PC-9 (cell line): ENCODE measurements at regions not wholly inside any gene's neighbourhood (a gene's known extent, or its start where the extent isn't known, plus 50 kb on each side); places are given as distances from the start of the nearest gene placed in this dataset.

Experiments used
- CTCF ChIP-seq: fragments of 200-600 bp; sonication (generic); conservative IDR thresholded peaks from 2 replicates; pipeline ENCODE4 v1.6.1; 2017; ENCODE audit warnings: mixed run types, antibody characterized with exemption, mild to moderate bottlenecking, moderate library complexity
- EZH2 ChIP-seq: fragments of 200-600 bp; sonication (generic); IDR thresholded peaks from 2 replicates; pipeline ENCODE4 v1.8.0; 2017; ENCODE audit warnings: antibody characterized with exemption, low read depth

DNA sequence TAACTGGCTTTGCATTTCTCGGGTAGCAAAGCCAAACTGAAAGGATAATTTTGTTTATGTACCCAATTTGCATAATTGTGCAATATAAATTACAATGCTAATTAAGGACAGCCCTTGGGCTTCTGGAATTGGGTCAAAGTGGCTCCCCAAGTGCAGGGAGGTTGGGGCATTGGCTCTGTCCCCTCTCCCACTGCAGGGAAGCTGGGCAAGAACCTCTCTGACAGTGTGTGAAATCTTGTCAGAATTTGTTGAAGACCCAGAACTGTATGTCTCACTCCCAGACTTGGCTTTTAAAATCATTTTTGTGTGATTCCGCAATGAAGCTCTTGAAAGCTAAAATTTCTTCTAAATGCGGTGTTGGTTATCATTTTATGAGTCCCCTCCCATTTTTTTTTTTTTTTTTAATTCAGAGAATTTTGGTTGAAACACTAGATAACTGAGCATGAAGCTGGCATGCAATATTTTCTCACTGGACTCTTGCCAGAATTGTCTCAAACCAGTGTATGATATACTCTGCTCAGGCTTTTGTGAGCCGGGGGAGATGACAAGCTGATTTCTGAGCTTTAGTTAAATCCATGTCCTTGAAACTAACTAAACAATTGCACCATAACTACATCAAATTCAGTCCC lies 878.9 kb upstream of the CXADR start:
- TF ChIP-seq CTCF (no peak), EZH2 (no peak)
